ENCODE measurements at regions not wholly inside any gene's neighbourhood (a gene's known extent, or its start where the extent isn't known, plus 50 kb on each side); places are given as distances from the start of the nearest gene placed in this dataset.
"Not testable (repeated sequence)": the region's sequence is repeated elsewhere in the genome, so short reads cannot be mapped to it uniquely, and the experiment has no call there.

GRCh38 chr7:106582365-106582764, 78.6 kb downstream of the CCDC71L start:
- TF ChIP-seq CTCF (IDR thresholded peaks at IDR 0.05; ENCODE audit: low read depth, low read length), result no peak
- DNase-seq (ENCODE audit: extremely low read depth, low read depth), result no peak

DNA sequence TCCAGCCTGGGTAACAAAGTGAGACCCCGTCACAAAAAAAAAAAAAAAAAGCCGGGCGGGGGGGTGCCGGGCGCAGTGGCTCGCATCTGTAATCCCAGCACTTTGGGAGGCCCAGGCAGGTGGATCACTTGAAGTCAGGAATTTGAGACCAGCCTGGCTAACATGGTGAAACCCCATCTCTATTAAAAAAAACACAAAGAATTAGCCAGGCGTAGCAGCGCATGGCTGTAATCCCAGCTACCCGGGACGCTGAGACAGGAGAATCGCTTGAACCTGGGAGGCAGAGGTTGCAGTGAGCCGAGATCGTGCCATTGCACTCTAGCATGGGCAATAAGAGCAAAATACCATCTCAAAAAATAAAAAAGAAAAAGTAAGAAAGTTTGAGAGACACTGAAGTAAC, 81.9 kb downstream of the CCDC71L start:
- DNase-seq (ENCODE audit: extremely low read depth, low read depth), result not testable (repeated sequence)

- no peak for DNase-seq (ENCODE audit: extremely low read depth, low read depth)
- TF ChIP-seq CTCF (IDR thresholded peaks at IDR 0.05; ENCODE audit: low read depth, low read length), result no peak
Measured at GRCh38 chr7:106575138-106575823, 85.7 kb downstream of the CCDC71L start.

GRCh38 chr7:106573738-106574137, 87.2 kb downstream of the CCDC71L start:
- DNase-seq (ENCODE audit: extremely low read depth, low read depth), result no peak

GRCh38 chr7:106573125-106573663, 87.8 kb downstream of the CCDC71L start:
- no peak for DNase-seq (ENCODE audit: extremely low read depth, low read depth)
- no peak for TF ChIP-seq CTCF (IDR thresholded peaks at IDR 0.05; ENCODE audit: low read depth, low read length)

More at GRCh38 chr7:106573738-106574137, 87.2 kb downstream of the CCDC71L start:
- TF ChIP-seq CTCF (IDR thresholded peaks at IDR 0.05; ENCODE audit: low read depth, low read length), result no peak

- DNase-seq (ENCODE audit: extremely low read depth, low read depth), result no peak
Measured at GRCh38 chr7:106572394-106573124, 88.4 kb downstream of the CCDC71L start.

GRCh38 chr7:106571563-106571962, 89.4 kb downstream of the CCDC71L start:
- no peak for TF ChIP-seq CTCF (IDR thresholded peaks at IDR 0.05; ENCODE audit: low read depth, low read length)
- no peak for DNase-seq (ENCODE audit: extremely low read depth, low read depth)

More at GRCh38 chr7:106572394-106573124, 88.4 kb downstream of the CCDC71L start:
- no peak for TF ChIP-seq CTCF (IDR thresholded peaks at IDR 0.05; ENCODE audit: low read depth, low read length)

Data from AG09319 (cell line).